ENCODE measurements at regions not wholly inside any gene's neighbourhood (a gene's known extent, or its start where the extent isn't known, plus 50 kb on each side); places are given as distances from the start of the nearest gene placed in this dataset.

GRCh38 chr7:57328963-57329362, 121.0 kb upstream of the ZNF716 start:
- H3K4me3 Mint-ChIP-seq (ENCODE audit: unreplicated experiment): no peak overlapping the region
- no peak for DNase-seq (ENCODE audit: low read depth)
- H3K4me3 ChIP-seq (ENCODE audit: insufficient read depth, low read depth, low read length): no peak overlapping the region
- H3K27me3 Mint-ChIP-seq (ENCODE audit: low read depth, unreplicated experiment): no peaks in the 10 kb centered on the region
- no peak for TF ChIP-seq EZH2 (IDR thresholded peaks at IDR 0.05; ENCODE audit: insufficient read depth, low read length)
- TF ChIP-seq CTCF (IDR thresholded peaks at IDR 0.05; ENCODE audit: insufficient read depth, low read depth, low read length): no peak
- no peak for FAIRE-seq
- H3K36me3 Mint-ChIP-seq (ENCODE audit: low read depth, unreplicated experiment): no peaks in the 10 kb centered on the region
- H3K4me1 Mint-ChIP-seq (ENCODE audit: low read depth, unreplicated experiment): no peaks in the 10 kb centered on the region
- H2AFZ ChIP-seq (ENCODE audit: low read depth, low read length): no peak overlapping the region
- no peak overlapping the region for H3K27ac Mint-ChIP-seq (ENCODE audit: unreplicated experiment)
- H3K9me3 Mint-ChIP-seq (ENCODE audit: unreplicated experiment): peaks cover 30% of the 10 kb centered on the region
- no peak overlapping the region for H3K9ac ChIP-seq (ENCODE audit: low read length)
- H3K27ac ChIP-seq (ENCODE audit: low read depth, low read length): no peak overlapping the region
- no peaks in the 10 kb centered on the region for H3K36me3 ChIP-seq (ENCODE audit: insufficient read depth, low read length)
- peaks cover 7% of the 10 kb centered on the region for H3K9me3 ChIP-seq (ENCODE audit: insufficient read depth, low read depth, low read length)
- H3K4me2 ChIP-seq (ENCODE audit: low read length): no peak overlapping the region
- H3K4me1 ChIP-seq (ENCODE audit: insufficient read depth, low read length): no peaks in the 10 kb centered on the region
- H3K27me3 ChIP-seq (ENCODE audit: insufficient read depth, low read length): no peaks in the 10 kb centered on the region
- H4K20me1 ChIP-seq (ENCODE audit: insufficient read depth, low read length): no peaks in the 10 kb centered on the region
- H3K79me2 ChIP-seq (ENCODE audit: insufficient read depth, low read length): no peaks in the 10 kb centered on the region

GRCh38 chr7:57339198-57339944, 110.6 kb upstream of the ZNF716 start:
- no peaks in the 10 kb centered on the region for H4K20me1 ChIP-seq (ENCODE audit: insufficient read depth, low read length)
- H3K4me1 ChIP-seq (ENCODE audit: insufficient read depth, low read length): no peaks in the 10 kb centered on the region
- H3K4me2 ChIP-seq (ENCODE audit: low read length): no peak overlapping the region
- H3K27me3 ChIP-seq (ENCODE audit: insufficient read depth, low read length): no peaks in the 10 kb centered on the region
- H3K27ac ChIP-seq (ENCODE audit: low read depth, low read length): no peak overlapping the region
- FAIRE-seq (no peak), DNase-seq (ENCODE audit: low read depth) (no peak)
- TF ChIP-seq EZH2 (IDR thresholded peaks at IDR 0.05; ENCODE audit: insufficient read depth, low read length) (no peak), CTCF (IDR thresholded peaks at IDR 0.05; ENCODE audit: insufficient read depth, low read depth, low read length) (no peak)
- H3K4me3 ChIP-seq (ENCODE audit: insufficient read depth, low read depth, low read length): no peak overlapping the region
- H3K9ac ChIP-seq (ENCODE audit: low read length): no peak overlapping the region
- no peak overlapping the region for H3K4me3 Mint-ChIP-seq (ENCODE audit: unreplicated experiment)
- H3K36me3 Mint-ChIP-seq (ENCODE audit: low read depth, unreplicated experiment): no peaks in the 10 kb centered on the region
- no peaks in the 10 kb centered on the region for H3K27me3 Mint-ChIP-seq (ENCODE audit: low read depth, unreplicated experiment)
- H3K4me1 Mint-ChIP-seq (ENCODE audit: low read depth, unreplicated experiment): no peaks in the 10 kb centered on the region
- H3K9me3 ChIP-seq (ENCODE audit: insufficient read depth, low read depth, low read length): peaks cover 5% of the 10 kb centered on the region
- H3K27ac Mint-ChIP-seq (ENCODE audit: unreplicated experiment): no peak overlapping the region
- no peaks in the 10 kb centered on the region for H3K79me2 ChIP-seq (ENCODE audit: insufficient read depth, low read length)
- H3K36me3 ChIP-seq (ENCODE audit: insufficient read depth, low read length): no peaks in the 10 kb centered on the region
- H3K9me3 Mint-ChIP-seq (ENCODE audit: unreplicated experiment): peaks cover 22% of the 10 kb centered on the region
- H2AFZ ChIP-seq (ENCODE audit: low read depth, low read length): no peak overlapping the region

GRCh38 chr7:57342954-57343353, 107.0 kb upstream of the ZNF716 start:
- TF ChIP-seq CTCF (IDR thresholded peaks at IDR 0.05; ENCODE audit: insufficient read depth, low read depth, low read length) (no peak), EZH2 (IDR thresholded peaks at IDR 0.05; ENCODE audit: insufficient read depth, low read length) (no peak)
- FAIRE-seq (no peak), DNase-seq (ENCODE audit: low read depth) (no peak)
- Mint-ChIP-seq H3K4me3 (ENCODE audit: unreplicated experiment) (no peak overlapping the region), H3K4me1 (ENCODE audit: low read depth, unreplicated experiment) (no peaks in the 10 kb centered on the region), H3K36me3 (ENCODE audit: low read depth, unreplicated experiment) (no peaks in the 10 kb centered on the region), H3K27me3 (ENCODE audit: low read depth, unreplicated experiment) (no peaks in the 10 kb centered on the region), H3K9me3 (ENCODE audit: unreplicated experiment) (peaks cover 18% of the 10 kb centered on the region), H3K27ac (ENCODE audit: unreplicated experiment) (no peak overlapping the region)
- H3K4me1 ChIP-seq (ENCODE audit: insufficient read depth, low read length): no peaks in the 10 kb centered on the region
- H3K27ac ChIP-seq (ENCODE audit: low read depth, low read length): no peak overlapping the region
- H2AFZ ChIP-seq (ENCODE audit: low read depth, low read length): no peak overlapping the region
- H3K27me3 ChIP-seq (ENCODE audit: insufficient read depth, low read length): no peaks in the 10 kb centered on the region
- H3K4me3 ChIP-seq (ENCODE audit: insufficient read depth, low read depth, low read length): no peak overlapping the region
- no peaks in the 10 kb centered on the region for H3K9me3 ChIP-seq (ENCODE audit: insufficient read depth, low read depth, low read length)
- no peak overlapping the region for H3K9ac ChIP-seq (ENCODE audit: low read length)
- no peak overlapping the region for H3K4me2 ChIP-seq (ENCODE audit: low read length)
- H3K79me2 ChIP-seq (ENCODE audit: insufficient read depth, low read length): no peaks in the 10 kb centered on the region
- H4K20me1 ChIP-seq (ENCODE audit: insufficient read depth, low read length): no peaks in the 10 kb centered on the region
- H3K36me3 ChIP-seq (ENCODE audit: insufficient read depth, low read length): no peaks in the 10 kb centered on the region
